ENCODE measurements at regions not wholly inside any gene's neighbourhood (a gene's known extent, or its start where the extent isn't known, plus 50 kb on each side); places are given as distances from the start of the nearest gene placed in this dataset.

GRCh38 chrX:43590150-43590549 is 65.9 kb upstream of the MAOA start:
- DNase-seq = no peak

GRCh38 chrX:43592597-43592996 is 63.5 kb upstream of the MAOA start:
- DNase-seq = no peak

- no peak for DNase-seq
Observed at GRCh38 chrX:43595931-43596330, 60.2 kb upstream of the MAOA start.

- no peak for DNase-seq
Observed at GRCh38 chrX:43604753-43605152, 51.3 kb upstream of the MAOA start.

- no peak for DNase-seq
Observed at GRCh38 chrX:43605351-43605750, 50.7 kb upstream of the MAOA start.
